ENCODE measurements at regions not wholly inside any gene's neighbourhood (a gene's known extent, or its start where the extent isn't known, plus 50 kb on each side); places are given as distances from the start of the nearest gene placed in this dataset.

- H2AFZ ChIP-seq (ENCODE audit: low read depth, low read length), result no peak overlapping the region
These were observed 1096.2 kb upstream of the EPHA6 start for GRCh38 chr3:95718168-95718567.

GRCh38 chr3:95719481-95719880 is 1094.9 kb upstream of the EPHA6 start:
- Histone ChIP-seq H3K79me2 (ENCODE audit: insufficient read depth, low read length) (no peaks in the 10 kb centered on the region), H3K9me3 (ENCODE audit: insufficient read depth, low read length, severe bottlenecking) (no peaks in the 10 kb centered on the region), H3K9ac (ENCODE audit: low read depth, low read length) (no peak overlapping the region), H3K27ac (ENCODE audit: low read length) (no peak overlapping the region), H3K36me3 (ENCODE audit: insufficient read depth, low read length) (no peaks in the 10 kb centered on the region), H3K4me2 (ENCODE audit: insufficient read depth, low read length) (no peak overlapping the region), H3K4me1 (ENCODE audit: insufficient read depth, low read length) (no peaks in the 10 kb centered on the region), H3K27me3 (ENCODE audit: insufficient read depth, low read length, poor library complexity) (no peaks in the 10 kb centered on the region), H2AFZ (ENCODE audit: low read depth, low read length) (no peak overlapping the region), H4K20me1 (ENCODE audit: insufficient read depth, low read length) (no peaks in the 10 kb centered on the region), H3K4me3 (ENCODE audit: low read depth in 1 of 2, low read length in 2 of 2) (no peak overlapping the region)
- DNase-seq (no peak), ATAC-seq (ENCODE audit: insufficient read depth, low read depth) (no peak)
- TF ChIP-seq CTCF (IDR thresholded peaks at IDR 0.05; ENCODE audit: borderline replicate concordance, extremely low read depth, low read length, poor library complexity, severe bottlenecking) (no peak), EZH2 (IDR thresholded peaks at IDR 0.05; ENCODE audit: borderline replicate concordance, low read depth, low read length, severe bottlenecking) (no peak)

More at GRCh38 chr3:95718168-95718567, 1096.2 kb upstream of the EPHA6 start:
- DNase-seq (no peak), ATAC-seq (ENCODE audit: insufficient read depth, low read depth) (no peak)
- H3K27ac ChIP-seq (ENCODE audit: low read length), result no peak overlapping the region
- H3K9me3 ChIP-seq (ENCODE audit: insufficient read depth, low read length, severe bottlenecking), result no peaks in the 10 kb centered on the region
- no peaks in the 10 kb centered on the region for H3K4me1 ChIP-seq (ENCODE audit: insufficient read depth, low read length)
- no peak for TF ChIP-seq CTCF (IDR thresholded peaks at IDR 0.05; ENCODE audit: borderline replicate concordance, extremely low read depth, low read length, poor library complexity, severe bottlenecking)
- TF ChIP-seq EZH2 (IDR thresholded peaks at IDR 0.05; ENCODE audit: borderline replicate concordance, low read depth, low read length, severe bottlenecking), result no peak
- H3K27me3 ChIP-seq (ENCODE audit: insufficient read depth, low read length, poor library complexity), result no peaks in the 10 kb centered on the region
- H3K9ac ChIP-seq (ENCODE audit: low read depth, low read length), result no peak overlapping the region
- no peaks in the 10 kb centered on the region for H3K79me2 ChIP-seq (ENCODE audit: insufficient read depth, low read length)
- H3K4me2 ChIP-seq (ENCODE audit: insufficient read depth, low read length), result no peak overlapping the region
- no peaks in the 10 kb centered on the region for H3K36me3 ChIP-seq (ENCODE audit: insufficient read depth, low read length)
- H3K4me3 ChIP-seq (ENCODE audit: low read depth in 1 of 2, low read length in 2 of 2), result no peak overlapping the region
- H4K20me1 ChIP-seq (ENCODE audit: insufficient read depth, low read length), result no peaks in the 10 kb centered on the region

GRCh38 chr3:95721938-95722337 is 1092.5 kb upstream of the EPHA6 start:
- H3K79me2 ChIP-seq (ENCODE audit: insufficient read depth, low read length), result no peaks in the 10 kb centered on the region
- H3K27me3 ChIP-seq (ENCODE audit: insufficient read depth, low read length, poor library complexity), result no peaks in the 10 kb centered on the region
- DNase-seq (no peak), ATAC-seq (ENCODE audit: insufficient read depth, low read depth) (no peak)
- H3K4me1 ChIP-seq (ENCODE audit: insufficient read depth, low read length), result no peaks in the 10 kb centered on the region
- H2AFZ ChIP-seq (ENCODE audit: low read depth, low read length), result no peak overlapping the region
- H4K20me1 ChIP-seq (ENCODE audit: insufficient read depth, low read length), result no peaks in the 10 kb centered on the region
- H3K4me3 ChIP-seq (ENCODE audit: low read depth in 1 of 2, low read length in 2 of 2), result no peak overlapping the region
- H3K36me3 ChIP-seq (ENCODE audit: insufficient read depth, low read length), result no peaks in the 10 kb centered on the region
- TF ChIP-seq CTCF (IDR thresholded peaks at IDR 0.05; ENCODE audit: borderline replicate concordance, extremely low read depth, low read length, poor library complexity, severe bottlenecking) (no peak), EZH2 (IDR thresholded peaks at IDR 0.05; ENCODE audit: borderline replicate concordance, low read depth, low read length, severe bottlenecking) (no peak)
- no peak overlapping the region for H3K9ac ChIP-seq (ENCODE audit: low read depth, low read length)
- no peaks in the 10 kb centered on the region for H3K9me3 ChIP-seq (ENCODE audit: insufficient read depth, low read length, severe bottlenecking)
- no peak overlapping the region for H3K4me2 ChIP-seq (ENCODE audit: insufficient read depth, low read length)
- H3K27ac ChIP-seq (ENCODE audit: low read length), result no peak overlapping the region

DNA sequence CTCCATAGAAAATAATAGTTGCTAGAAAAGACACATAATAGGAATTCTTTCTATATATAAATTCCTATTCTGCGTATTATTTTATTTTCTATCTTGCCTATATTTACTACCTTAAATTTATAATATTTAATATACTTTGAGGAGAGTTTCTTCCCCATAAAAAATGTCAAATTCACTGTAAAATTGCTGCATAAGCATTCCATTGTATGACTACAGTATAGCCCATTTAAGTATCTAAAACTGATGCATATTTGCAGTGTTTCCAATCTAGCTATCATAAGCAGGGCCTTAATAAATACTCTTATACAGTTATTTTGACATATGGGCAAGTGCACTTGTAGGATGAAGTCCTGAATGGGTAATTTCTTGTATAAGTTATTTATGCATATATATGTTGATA is 1088.6 kb upstream of the EPHA6 start:
- Histone ChIP-seq H3K27me3 (ENCODE audit: insufficient read depth, low read length, poor library complexity) (no peaks in the 10 kb centered on the region), H3K4me1 (ENCODE audit: insufficient read depth, low read length) (no peaks in the 10 kb centered on the region), H3K4me3 (ENCODE audit: low read depth in 1 of 2, low read length in 2 of 2) (no peak overlapping the region), H3K9ac (ENCODE audit: low read depth, low read length) (no peak overlapping the region), H2AFZ (ENCODE audit: low read depth, low read length) (no peak overlapping the region), H3K9me3 (ENCODE audit: insufficient read depth, low read length, severe bottlenecking) (no peaks in the 10 kb centered on the region), H3K27ac (ENCODE audit: low read length) (no peak overlapping the region), H4K20me1 (ENCODE audit: insufficient read depth, low read length) (no peaks in the 10 kb centered on the region), H3K79me2 (ENCODE audit: insufficient read depth, low read length) (no peaks in the 10 kb centered on the region), H3K4me2 (ENCODE audit: insufficient read depth, low read length) (no peak overlapping the region), H3K36me3 (ENCODE audit: insufficient read depth, low read length) (no peaks in the 10 kb centered on the region)
- DNase-seq (no peak), ATAC-seq (ENCODE audit: insufficient read depth, low read depth) (no peak)
- TF ChIP-seq CTCF (IDR thresholded peaks at IDR 0.05; ENCODE audit: borderline replicate concordance, extremely low read depth, low read length, poor library complexity, severe bottlenecking) (no peak), EZH2 (IDR thresholded peaks at IDR 0.05; ENCODE audit: borderline replicate concordance, low read depth, low read length, severe bottlenecking) (no peak)

Data from DND-41 (cell line).